HEK293 (cell line): ENCODE measurements at regions not wholly inside any gene's neighbourhood (a gene's known extent, or its start where the extent isn't known, plus 50 kb on each side); places are given as distances from the start of the nearest gene placed in this dataset.

Experiments used
- CTCF ChIA-PET: fragments of 350-600 bp; formaldehyde crosslinking; extraction: SDS; loops from one replicate; lab custom pipeline; 2021; ENCODE audit warnings: antibody characterized with exemption; lab: Yijun Ruan, JAX
- POLR2A ChIA-PET: fragments of 300-600 bp; formaldehyde crosslinking; extraction: SDS; loops from one replicate; lab custom pipeline; 2020; ENCODE audit warnings: antibody characterized with exemption, inconsistent platforms; lab: Yijun Ruan, JAX
- H3K27ac ChIP-seq: fragments of 200-500 bp; sonication (Bioruptor generic); 2 replicates; pipeline ENCODE4 v1.5.1; 2014; ENCODE audit warnings: low read depth, low read length, control low read depth, inconsistent platforms; ENCODE audit errors: extremely low read depth
- H3K36me3 ChIP-seq, 2 experiments: fragments of 200-500 bp in 1 of 2; sonication (Bioruptor generic) in 1 of 2; 1 replicate in 1 of 2; 2 replicates in 1 of 2; pipeline ENCODE4 v1.5.1; 2014 to 2017; ENCODE audit warnings: inconsistent platforms in 2 of 2, low read length in 2 of 2; ENCODE audit not compliant: control insufficient read depth in 2 of 2, insufficient read depth in 1 of 2
- H3K4me1 ChIP-seq: fragments of 200-500 bp; sonication (Bioruptor generic); 2 replicates; pipeline ENCODE4 v1.5.1; 2014; ENCODE audit warnings: mild to moderate bottlenecking, low read length, inconsistent platforms; ENCODE audit not compliant: control insufficient read depth, insufficient read depth
- H3K4me3 ChIP-seq: 2 replicates; pipeline ENCODE4 v1.5.1; 2011; ENCODE audit warnings: low read depth, mild to moderate bottlenecking, control low read depth, low read length, moderate library complexity
- H3K9me3 ChIP-seq: fragments of 200-500 bp; sonication (Bioruptor generic); 2 replicates; pipeline ENCODE4 v1.5.1; 2014; ENCODE audit warnings: low read depth, low read length, inconsistent platforms; ENCODE audit not compliant: control insufficient read depth, insufficient read depth
- HIC1 ChIP-seq: fragments of 450-650 bp; formaldehyde crosslinking; IDR thresholded peaks from 2 replicates; pipeline ENCODE4 v1.5.1; 2016; ENCODE audit warnings: missing biosample characterization, missing genetic modification characterization
- MEIS1 ChIP-seq: sonication (generic); formaldehyde crosslinking; IDR thresholded peaks from 2 replicates; pipeline ENCODE4 v1.8.1; 2022; ENCODE audit warnings: missing genetic modification reagents, mild to moderate bottlenecking, borderline replicate concordance
- PRDM6 ChIP-seq: fragments of 450-650 bp; formaldehyde crosslinking; IDR thresholded peaks from 2 replicates; pipeline ENCODE4 v1.5.1; 2017; ENCODE audit warnings: missing biosample characterization, missing genetic modification characterization
- TSHZ1 ChIP-seq: fragments of 450-650 bp; formaldehyde crosslinking; IDR thresholded peaks from 2 replicates; pipeline ENCODE4 v1.5.1; 2016; ENCODE audit warnings: missing biosample characterization, missing genetic modification characterization, borderline replicate concordance
- YY2 ChIP-seq: fragments of 450-650 bp; formaldehyde crosslinking; IDR thresholded peaks from 2 replicates; pipeline ENCODE4 v1.5.1; 2016; ENCODE audit warnings: missing biosample characterization, missing genetic modification characterization
- ZBTB48 ChIP-seq: fragments of 450-650 bp; formaldehyde crosslinking; IDR thresholded peaks from 2 replicates; pipeline ENCODE4 v1.5.1; 2016; ENCODE audit warnings: missing biosample characterization, missing genetic modification characterization
- ZNF10 ChIP-seq: fragments of 450-650 bp; formaldehyde crosslinking; IDR thresholded peaks from 2 replicates; pipeline ENCODE4 v1.5.1; 2017; ENCODE audit warnings: missing biosample characterization, missing genetic modification characterization
- ZNF302 ChIP-seq: fragments of 450-650 bp; formaldehyde crosslinking; IDR thresholded peaks from 2 replicates; pipeline ENCODE4 v1.5.1; 2016; ENCODE audit warnings: missing biosample characterization, missing genetic modification characterization, low read depth
- ZNF311 ChIP-seq: fragments of 450-650 bp; formaldehyde crosslinking; IDR thresholded peaks from 2 replicates; pipeline ENCODE4 v1.5.1; 2017; ENCODE audit warnings: missing biosample characterization, missing genetic modification characterization, borderline replicate concordance
- ZNF324 ChIP-seq: fragments of 450-650 bp; formaldehyde crosslinking; IDR thresholded peaks from 2 replicates; pipeline ENCODE4 v1.5.1; 2016; ENCODE audit warnings: missing biosample characterization, missing genetic modification characterization
- ZNF341 ChIP-seq: fragments of 450-650 bp; formaldehyde crosslinking; IDR thresholded peaks from 2 replicates; pipeline ENCODE4; 2016; ENCODE audit warnings: low read depth, missing biosample characterization, missing genetic modification characterization
- ZNF366 ChIP-seq: fragments of 450-650 bp; formaldehyde crosslinking; conservative IDR thresholded peaks from 2 replicates; pipeline ENCODE4 v1.5.1; 2016; ENCODE audit warnings: missing biosample characterization, missing genetic modification characterization
- ZNF426 ChIP-seq: fragments of 450-650 bp; formaldehyde crosslinking; IDR thresholded peaks from 2 replicates; pipeline ENCODE4 v1.5.1; 2017; ENCODE audit warnings: missing biosample characterization, missing genetic modification characterization, mild to moderate bottlenecking, inconsistent platforms, moderate library complexity
- ZNF473 ChIP-seq: fragments of 450-650 bp; formaldehyde crosslinking; IDR thresholded peaks from 2 replicates; pipeline ENCODE4 v1.5.1; 2017; ENCODE audit warnings: missing biosample characterization, missing genetic modification characterization
- ZNF514 ChIP-seq: fragments of 450-650 bp; formaldehyde crosslinking; IDR thresholded peaks from 2 replicates; pipeline ENCODE4 v1.5.1; 2016; ENCODE audit warnings: missing biosample characterization, missing genetic modification characterization
- ZSCAN18 ChIP-seq: fragments of 450-650 bp; formaldehyde crosslinking; IDR thresholded peaks from 2 replicates; pipeline ENCODE4 v1.5.1; 2016; ENCODE audit warnings: missing biosample characterization, missing genetic modification characterization

- TF ChIP-seq ZNF324 (no peak), PRDM6 (tag by site-specific recombination) (0 out of 2 replicates have a peak, but pooled peaks have one; percentile 8), ZNF341 (tag by site-specific recombination) (no peak), HIC1 (tag by site-specific recombination) (no peak)
- TF ChIP-seq, all 188 proteins: peak for 3
Observed at GRCh38 chr3:168876346-168877035, 780.8 kb upstream of the GOLIM4 start (continued).

GRCh38 chr3:168872826-168873225 is 777.1 kb upstream of the GOLIM4 start:
- H3K4me1 ChIP-seq, result peaks cover 3% of the 10 kb centered on the region; the same call in 1 of the 2 replicates
- H3K36me3 ChIP-seq, result no peaks in the 10 kb centered on the region
- H3K9me3 ChIP-seq, result no peaks in the 10 kb centered on the region
- TF ChIP-seq ZSCAN18 (tag by site-specific recombination), result no peak
- TF ChIP-seq ZNF473 (tag by site-specific recombination), result no peak
- TF ChIP-seq TSHZ1 (tag by site-specific recombination), result no peak
- TF ChIP-seq ZBTB48, result no peak
- TF ChIP-seq ZNF10 (tag by site-specific recombination), result no peak
- no peak for TF ChIP-seq ZNF514
- no peak for TF ChIP-seq ZNF302 (tag by site-specific recombination)
- no peak for TF ChIP-seq ZNF426 (tag by site-specific recombination)
- TF ChIP-seq YY2, result no peak
- ChIA-PET CTCF (no interaction called here), POLR2A (no interaction called here)
- no peak overlapping the region for H3K4me3 ChIP-seq
- H3K27ac ChIP-seq, result no peak overlapping the region

- peaks cover 3% of the 10 kb centered on the region; the same call in 1 of the 2 replicates for H3K4me1 ChIP-seq
- no peaks in the 10 kb centered on the region for H3K9me3 ChIP-seq
- CTCF ChIA-PET, result interaction anchor here (0.9 kb wide), 1 partner anchor 874 kb away, joined by 3 read pairs; no protein-coding TSS in a partner anchor
- TF ChIP-seq ZNF311 (tag by site-specific recombination) (no peak), MEIS1 (CRISPR knock-in tag) (0 out of 2 replicates have a peak, but pooled peaks have one; percentile 36), PRDM6 (tag by site-specific recombination) (peak; percentile 15; the same call in 1 of the 2 replicates), ZNF366 (tag by site-specific recombination) (peak; percentile 51; the same call in 1 of the 2 replicates)
- H3K4me3 ChIP-seq, result no peak overlapping the region
- POLR2A ChIA-PET, result no interaction called here
- no peaks in the 10 kb centered on the region for H3K36me3 ChIP-seq
- no peak overlapping the region for H3K27ac ChIP-seq
Observed at GRCh38 chr3:168870892-168871291, 775.2 kb upstream of the GOLIM4 start.
